ENCODE measurements at regions not wholly inside any gene's neighbourhood (a gene's known extent, or its start where the extent isn't known, plus 50 kb on each side); places are given as distances from the start of the nearest gene placed in this dataset.

DNA sequence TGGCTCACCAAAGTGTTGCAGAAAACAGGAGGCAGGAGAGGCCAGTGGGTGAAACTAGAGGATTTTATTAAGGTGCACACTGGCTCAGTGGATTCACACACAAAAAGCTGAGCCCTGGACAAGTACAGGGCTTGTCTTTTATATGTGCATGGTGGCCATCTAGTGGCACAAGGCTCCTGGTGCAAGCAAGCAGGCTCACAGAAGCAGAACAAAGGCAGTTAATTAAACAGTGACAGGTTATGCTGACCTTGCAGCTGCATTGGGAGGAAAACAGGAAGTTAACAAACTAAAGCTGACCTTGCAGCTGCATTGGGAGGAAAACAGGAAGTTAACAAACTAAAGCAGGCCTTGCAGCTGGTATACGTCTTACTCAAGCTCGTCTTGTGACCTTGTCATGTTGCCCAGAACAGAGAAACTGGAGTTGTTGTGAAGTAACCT is 65.3 kb upstream of the ZNF681 start:
- Histone ChIP-seq H4K20me1 (ENCODE audit: low read depth) (no peaks in the 10 kb centered on the region), H3K9ac (no peak overlapping the region), H3K4me3 (no peak overlapping the region), H3K79me2 (ENCODE audit: low read depth) (no peaks in the 10 kb centered on the region), H3K36me3 (peaks cover 5% of the 10 kb centered on the region), H3K27ac (no peak overlapping the region), H3K9me3 (ENCODE audit: low read depth) (peaks cover 23% of the 10 kb centered on the region), H3K27me3 (no peaks in the 10 kb centered on the region), H3F3A (ENCODE audit: low read depth) (peaks cover 8% of the 10 kb centered on the region), H3K4me1 (no peaks in the 10 kb centered on the region), H3K4me2 (no peak overlapping the region), H2AFZ (replicated peaks) (no peak overlapping the region)
- TF ChIP-seq EZH2 (IDR thresholded peaks at IDR 0.05) = no peak
- TF ChIP-seq, protein P1, sequence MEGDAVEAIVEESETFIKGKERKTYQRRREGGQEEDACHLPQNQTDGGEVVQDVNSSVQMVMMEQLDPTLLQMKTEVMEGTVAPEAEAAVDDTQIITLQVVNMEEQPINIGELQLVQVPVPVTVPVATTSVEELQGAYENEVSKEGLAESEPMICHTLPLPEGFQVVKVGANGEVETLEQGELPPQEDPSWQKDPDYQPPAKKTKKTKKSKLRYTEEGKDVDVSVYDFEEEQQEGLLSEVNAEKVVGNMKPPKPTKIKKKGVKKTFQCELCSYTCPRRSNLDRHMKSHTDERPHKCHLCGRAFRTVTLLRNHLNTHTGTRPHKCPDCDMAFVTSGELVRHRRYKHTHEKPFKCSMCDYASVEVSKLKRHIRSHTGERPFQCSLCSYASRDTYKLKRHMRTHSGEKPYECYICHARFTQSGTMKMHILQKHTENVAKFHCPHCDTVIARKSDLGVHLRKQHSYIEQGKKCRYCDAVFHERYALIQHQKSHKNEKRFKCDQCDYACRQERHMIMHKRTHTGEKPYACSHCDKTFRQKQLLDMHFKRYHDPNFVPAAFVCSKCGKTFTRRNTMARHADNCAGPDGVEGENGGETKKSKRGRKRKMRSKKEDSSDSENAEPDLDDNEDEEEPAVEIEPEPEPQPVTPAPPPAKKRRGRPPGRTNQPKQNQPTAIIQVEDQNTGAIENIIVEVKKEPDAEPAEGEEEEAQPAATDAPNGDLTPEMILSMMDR (IDR thresholded peaks at IDR 0.05) = peak; percentile 31
- DNase-seq (ENCODE audit: low spot score) = peak; percentile 9
- H3K36me3 Mint-ChIP-seq = peaks cover 20% of the 10 kb centered on the region
- H3K27me3 Mint-ChIP-seq (ENCODE audit: insufficient read depth, low read depth) = peaks cover 5% of the 10 kb centered on the region
- H3K4me3 Mint-ChIP-seq = no peak overlapping the region
- no peak overlapping the region for H3K27ac Mint-ChIP-seq
- H3K9me3 Mint-ChIP-seq = peaks cover 70% of the 10 kb centered on the region
- H3K4me1 Mint-ChIP-seq = no peaks in the 10 kb centered on the region

DNA sequence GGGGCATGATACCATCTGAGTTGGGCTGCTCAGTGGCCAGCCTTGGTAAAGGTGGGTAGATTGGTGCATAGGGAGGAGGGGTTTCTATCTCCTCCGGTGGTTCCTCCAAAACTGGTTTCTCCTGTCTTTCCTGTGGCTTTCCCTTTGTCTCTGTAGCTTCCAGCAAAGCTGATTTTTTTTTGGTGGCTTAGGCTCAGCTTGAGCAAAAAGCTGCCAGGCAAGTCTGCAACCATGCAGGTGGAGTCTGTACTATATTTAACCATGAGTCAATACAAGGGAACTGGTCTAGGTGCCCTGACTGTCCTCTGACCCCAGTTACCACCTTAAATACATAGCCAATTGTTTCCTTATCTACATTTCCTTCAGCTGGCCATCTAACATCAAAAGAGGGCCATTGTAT is 64.0 kb upstream of the ZNF681 start:
- no peak overlapping the region for H3K4me3 ChIP-seq
- Mint-ChIP-seq H3K4me1 (no peaks in the 10 kb centered on the region), H3K27me3 (ENCODE audit: insufficient read depth, low read depth) (peaks cover 5% of the 10 kb centered on the region), H3K36me3 (peaks cover 21% of the 10 kb centered on the region), H3K9me3 (peaks cover 74% of the 10 kb centered on the region), H3K4me3 (no peak overlapping the region), H3K27ac (no peak overlapping the region)
- H3K27ac ChIP-seq = no peak overlapping the region
- H2AFZ ChIP-seq (replicated peaks) = no peak overlapping the region
- H4K20me1 ChIP-seq (ENCODE audit: low read depth) = no peaks in the 10 kb centered on the region
- peaks cover 5% of the 10 kb centered on the region for H3K36me3 ChIP-seq
- no peak overlapping the region for H3K9ac ChIP-seq
- no peaks in the 10 kb centered on the region for H3K4me1 ChIP-seq
- DNase-seq (ENCODE audit: low spot score) = no peak
- peaks cover 25% of the 10 kb centered on the region for H3K9me3 ChIP-seq (ENCODE audit: low read depth)
- H3F3A ChIP-seq (ENCODE audit: low read depth) = peaks cover 8% of the 10 kb centered on the region
- no peak overlapping the region for H3K4me2 ChIP-seq
- no peaks in the 10 kb centered on the region for H3K27me3 ChIP-seq
- no peaks in the 10 kb centered on the region for H3K79me2 ChIP-seq (ENCODE audit: low read depth)
- TF ChIP-seq EZH2 (IDR thresholded peaks at IDR 0.05) (no peak), EZH2phosphoT487 (IDR thresholded peaks at IDR 0.05) (no peak)
- TF ChIP-seq, protein P1 (IDR thresholded peaks at IDR 0.05) = no peak

DNA sequence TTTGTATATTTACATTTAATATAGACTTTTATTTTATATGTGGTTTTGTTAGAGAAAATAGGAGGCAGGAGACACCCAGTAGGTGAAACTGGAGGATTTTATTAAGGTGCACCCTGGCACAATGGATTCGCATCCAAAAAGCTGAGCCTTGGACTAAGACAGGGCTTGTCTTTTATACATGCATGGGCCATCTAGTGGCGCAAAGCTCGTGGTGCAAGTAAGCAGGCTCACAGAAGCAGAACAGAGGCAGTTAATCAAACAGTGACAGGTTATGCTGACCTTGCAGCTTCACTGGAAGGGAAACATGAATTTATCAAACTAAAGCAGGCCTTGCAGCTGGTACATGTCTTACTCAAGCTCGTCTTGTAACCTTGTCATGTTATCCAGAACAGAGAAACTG is 58.8 kb upstream of the ZNF681 start:
- H3K36me3 Mint-ChIP-seq = peaks cover 29% of the 10 kb centered on the region
- H3K36me3 ChIP-seq = peaks cover 16% of the 10 kb centered on the region
- H3K9ac ChIP-seq = no peak overlapping the region
- TF ChIP-seq, protein P1 (IDR thresholded peaks at IDR 0.05) = peak; percentile 35
- no peak for TF ChIP-seq EZH2 (IDR thresholded peaks at IDR 0.05)
- TF ChIP-seq EZH2phosphoT487 (IDR thresholded peaks at IDR 0.05) = no peak
- H2AFZ ChIP-seq (replicated peaks) = no peak overlapping the region
- H3K4me3 ChIP-seq = no peak overlapping the region
- H3K4me1 ChIP-seq = no peaks in the 10 kb centered on the region
- no peak overlapping the region for H3K4me2 ChIP-seq
- peak; percentile 25 for DNase-seq (ENCODE audit: low spot score)
- H3K4me3 Mint-ChIP-seq = no peak overlapping the region
- H3K79me2 ChIP-seq (ENCODE audit: low read depth) = peaks cover 7% of the 10 kb centered on the region
- H3K9me3 Mint-ChIP-seq = peaks cover 67% of the 10 kb centered on the region
- H3K27ac Mint-ChIP-seq = no peak overlapping the region
- no peaks in the 10 kb centered on the region for H4K20me1 ChIP-seq (ENCODE audit: low read depth)
- H3K27ac ChIP-seq = no peak overlapping the region
- peaks cover 9% of the 10 kb centered on the region for H3K9me3 ChIP-seq (ENCODE audit: low read depth)
- H3F3A ChIP-seq (ENCODE audit: low read depth) = peaks cover 1% of the 10 kb centered on the region
- H3K4me1 Mint-ChIP-seq = no peaks in the 10 kb centered on the region
- H3K27me3 Mint-ChIP-seq (ENCODE audit: insufficient read depth, low read depth) = peaks cover 3% of the 10 kb centered on the region
- H3K27me3 ChIP-seq = no peaks in the 10 kb centered on the region

Measured in neural progenitor cell (in vitro differentiated cells).